Right atrium auricular region (tissue), 2 donors: ENCODE measurements at regions not wholly inside any gene's neighbourhood (a gene's known extent, or its start where the extent isn't known, plus 50 kb on each side); places are given as distances from the start of the nearest gene placed in this dataset.
"Not testable (repeated sequence)": the region's sequence is repeated elsewhere in the genome, so short reads cannot be mapped to it uniquely, and the experiment has no call there.

Experiments
- DNase-seq: peaks from one replicate; pipeline ENCODE4 v3.0.0-alpha.2; 2019; ENCODE audit warnings: low spot score
- H3K27ac ChIP-seq, 2 donors: fragments of 200-600 bp; sonication (generic); 1 replicate in 1 of 2; 2 replicates in 1 of 2; pipeline ENCODE4 v1.5.1; 2016 to 2019
- H3K27me3 ChIP-seq, 2 donors: fragments of 200-600 bp; sonication (generic); one replicate each; pipeline versions ENCODE4 v1.5.1 to v1.6.0; 2017 to 2019
- H3K36me3 ChIP-seq: fragments of 200-600 bp; sonication (generic); one replicate; pipeline ENCODE4 v1.5.1; 2016
- H3K4me1 ChIP-seq, 2 donors: fragments of 200-600 bp; sonication (generic); one replicate each; pipeline versions ENCODE4 v1.5.1 to v1.6.0; 2017 to 2019
- H3K4me3 ChIP-seq, 2 donors: fragments of 200-600 bp; sonication (generic); 1 replicate in 1 of 2; 2 replicates in 1 of 2; pipeline ENCODE4 v1.5.1; 2017 to 2019; ENCODE audit warnings: mild to moderate bottlenecking in 1 of 2, moderate library complexity in 1 of 2
- H3K9me3 ChIP-seq, 2 donors: fragments of 200-600 bp; sonication (generic); one replicate each; pipeline ENCODE4 v1.5.1; 2019
- TF ChIP-seq, protein P1 (sequence below), 2 donors: fragments of 200-600 bp; sonication (generic); IDR thresholded peaks; one replicate each; pipeline ENCODE4 v1.5.1; 2019; ENCODE audit warnings: antibody characterized with exemption in 2 of 2

- Histone ChIP-seq H3K4me1 (no peaks in the 10 kb centered on the region), H3K36me3 (no peaks in the 10 kb centered on the region), H3K27me3 (no peaks in the 10 kb centered on the region), H3K27ac (no peak overlapping the region), H3K9me3 (no peaks in the 10 kb centered on the region), H3K4me3 (no peak overlapping the region)
- DNase-seq, result no peak
- TF ChIP-seq, protein P1, sequence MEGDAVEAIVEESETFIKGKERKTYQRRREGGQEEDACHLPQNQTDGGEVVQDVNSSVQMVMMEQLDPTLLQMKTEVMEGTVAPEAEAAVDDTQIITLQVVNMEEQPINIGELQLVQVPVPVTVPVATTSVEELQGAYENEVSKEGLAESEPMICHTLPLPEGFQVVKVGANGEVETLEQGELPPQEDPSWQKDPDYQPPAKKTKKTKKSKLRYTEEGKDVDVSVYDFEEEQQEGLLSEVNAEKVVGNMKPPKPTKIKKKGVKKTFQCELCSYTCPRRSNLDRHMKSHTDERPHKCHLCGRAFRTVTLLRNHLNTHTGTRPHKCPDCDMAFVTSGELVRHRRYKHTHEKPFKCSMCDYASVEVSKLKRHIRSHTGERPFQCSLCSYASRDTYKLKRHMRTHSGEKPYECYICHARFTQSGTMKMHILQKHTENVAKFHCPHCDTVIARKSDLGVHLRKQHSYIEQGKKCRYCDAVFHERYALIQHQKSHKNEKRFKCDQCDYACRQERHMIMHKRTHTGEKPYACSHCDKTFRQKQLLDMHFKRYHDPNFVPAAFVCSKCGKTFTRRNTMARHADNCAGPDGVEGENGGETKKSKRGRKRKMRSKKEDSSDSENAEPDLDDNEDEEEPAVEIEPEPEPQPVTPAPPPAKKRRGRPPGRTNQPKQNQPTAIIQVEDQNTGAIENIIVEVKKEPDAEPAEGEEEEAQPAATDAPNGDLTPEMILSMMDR (IDR thresholded peaks at IDR 0.05), result no peak
Measured at GRCh38 chr6:19562468-19562867, 274.7 kb upstream of the ID4 start.

GRCh38 chr6:19569563-19569962, 267.6 kb upstream of the ID4 start:
- Histone ChIP-seq H3K4me1 (no peaks in the 10 kb centered on the region), H3K27ac (no peak overlapping the region), H3K27me3 (no peaks in the 10 kb centered on the region), H3K36me3 (no peaks in the 10 kb centered on the region), H3K9me3 (no peaks in the 10 kb centered on the region), H3K4me3 (no peak overlapping the region)
- DNase-seq, result no peak
- TF ChIP-seq, protein P1 (IDR thresholded peaks at IDR 0.05), result no peak

GRCh38 chr6:19571176-19571575, 266.0 kb upstream of the ID4 start:
- TF ChIP-seq, protein P1 (IDR thresholded peaks at IDR 0.05), result no peak
- Histone ChIP-seq H3K27ac (no peak overlapping the region), H3K36me3 (no peaks in the 10 kb centered on the region), H3K9me3 (no peaks in the 10 kb centered on the region), H3K4me3 (no peak overlapping the region), H3K4me1 (no peaks in the 10 kb centered on the region), H3K27me3 (no peaks in the 10 kb centered on the region)
- DNase-seq, result no peak

DNA sequence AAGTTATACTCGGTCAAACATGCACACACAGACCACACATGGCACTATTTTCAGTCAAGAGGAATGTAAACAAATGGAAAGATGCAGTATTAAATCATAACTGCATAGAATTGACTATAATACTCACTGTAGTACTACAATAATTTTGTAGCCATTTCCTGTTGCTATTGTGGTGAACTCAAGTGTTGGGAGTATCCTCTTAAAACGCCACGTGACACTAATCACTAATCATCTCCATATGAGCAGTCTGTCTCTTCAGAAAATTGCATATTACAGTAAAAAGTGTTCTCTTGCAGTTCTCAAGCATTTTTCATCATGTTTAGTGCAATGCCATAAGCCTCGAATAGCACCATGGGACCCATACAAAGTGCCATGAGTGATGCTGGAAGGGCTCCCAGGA, 258.7 kb upstream of the ID4 start:
- Histone ChIP-seq H3K4me1 (no peaks in the 10 kb centered on the region), H3K36me3 (no peaks in the 10 kb centered on the region), H3K9me3 (peaks cover 0 to 6% of the 10 kb centered on the region in 2 donors), H3K27me3 (no peaks in the 10 kb centered on the region), H3K4me3 (no peak overlapping the region), H3K27ac (no peak overlapping the region)
- TF ChIP-seq, protein P1 (IDR thresholded peaks at IDR 0.05), result no peak
- DNase-seq, result no peak

GRCh38 chr6:19584207-19584606, 253.0 kb upstream of the ID4 start:
- not testable (repeated sequence) for H3K4me1 ChIP-seq

DNA sequence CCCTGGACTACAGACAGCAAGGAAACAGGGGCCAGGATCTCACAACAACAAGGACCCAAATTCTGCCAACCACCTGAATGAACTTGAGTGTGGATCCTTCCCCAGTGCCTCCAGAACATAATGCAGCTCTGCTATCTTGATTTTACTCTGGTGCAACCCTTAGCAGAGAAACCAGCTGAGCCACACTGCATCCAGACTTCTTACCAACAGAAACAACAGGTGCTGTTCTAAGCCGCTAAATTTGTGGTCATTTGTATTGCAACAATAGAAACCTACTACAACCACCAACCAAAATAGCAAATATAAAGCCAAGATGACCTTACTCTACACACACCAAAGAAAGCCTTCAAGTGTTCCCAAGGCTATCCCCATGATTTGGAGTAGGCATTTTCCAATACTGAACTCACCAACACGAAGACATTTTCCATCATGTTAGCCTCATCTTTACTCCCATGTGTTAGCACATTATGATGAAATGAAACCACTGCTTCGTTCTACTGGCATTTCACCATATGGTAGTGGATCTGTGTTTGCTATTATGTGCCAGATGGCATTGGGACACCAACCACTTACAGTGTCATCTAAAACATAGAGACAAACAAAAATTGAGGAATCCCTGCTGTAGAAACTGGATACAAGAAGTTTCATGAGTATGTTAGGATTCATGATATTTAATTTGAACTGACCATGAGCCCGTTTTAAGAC, 249.8 kb upstream of the ID4 start:
- Histone ChIP-seq H3K27ac (no peak overlapping the region), H3K36me3 (no peaks in the 10 kb centered on the region), H3K4me3 (no peak overlapping the region), H3K9me3 (no peaks in the 10 kb centered on the region), H3K4me1 (no peaks in the 10 kb centered on the region), H3K27me3 (no peaks in the 10 kb centered on the region)
- no peak for DNase-seq
- TF ChIP-seq, protein P1 (IDR thresholded peaks at IDR 0.05), result no peak

More at GRCh38 chr6:19584207-19584606, 253.0 kb upstream of the ID4 start:
- DNase-seq, H3K9me3 ChIP-seq, H3K4me3 ChIP-seq, H3K27ac ChIP-seq, H3K27me3 ChIP-seq, H3K36me3 ChIP-seq: not testable (repeated sequence)
